Vagina (tissue), 2 donors: ENCODE measurements at regions not wholly inside any gene's neighbourhood (a gene's known extent, or its start where the extent isn't known, plus 50 kb on each side); places are given as distances from the start of the nearest gene placed in this dataset.

Experiments
- CTCF ChIP-seq, 3 experiments: fragments of 450-650 bp in 2 of 3; fragments of 200-600 bp in 1 of 3; sonication (generic) in 1 of 3; IDR thresholded peaks; one replicate each; pipeline ENCODE4 v1.5.1; 2017 to 2019; ENCODE audit warnings: antibody characterized with exemption in 3 of 3, mild to moderate bottlenecking in 2 of 3, moderate library complexity in 2 of 3
- POLR2A ChIP-seq, 2 donors: fragments of 450-650 bp; IDR thresholded peaks; one replicate each; pipeline ENCODE4 v1.6.1; 2017; ENCODE audit warnings: antibody characterized with exemption in 2 of 2, mild to moderate bottlenecking in 2 of 2, moderate library complexity in 2 of 2
- POLR2AphosphoS5 ChIP-seq, 2 donors: sonication (generic); formaldehyde crosslinking; IDR thresholded peaks; one replicate each; pipeline ENCODE4 v1.9.0; 2017; ENCODE audit warnings: antibody characterized with exemption in 2 of 2, mild to moderate bottlenecking in 2 of 2, low read depth in 1 of 2; ENCODE audit not compliant: insufficient read depth in 1 of 2

GRCh38 chr7:12826079-12826478 lies 138.6 kb downstream of the ARL4A start:
- no peak for TF ChIP-seq CTCF (IDR thresholded peaks at IDR 0.05)
- no peak for TF ChIP-seq POLR2AphosphoS5 (IDR thresholded peaks at IDR 0.05; ENCODE audit: insufficient read depth in 1 of 2, low read depth in 1 of 2)
- TF ChIP-seq POLR2A (IDR thresholded peaks at IDR 0.05), result no peak
